ENCODE measurements at regions not wholly inside any gene's neighbourhood (a gene's known extent, or its start where the extent isn't known, plus 50 kb on each side); places are given as distances from the start of the nearest gene placed in this dataset.

DNA sequence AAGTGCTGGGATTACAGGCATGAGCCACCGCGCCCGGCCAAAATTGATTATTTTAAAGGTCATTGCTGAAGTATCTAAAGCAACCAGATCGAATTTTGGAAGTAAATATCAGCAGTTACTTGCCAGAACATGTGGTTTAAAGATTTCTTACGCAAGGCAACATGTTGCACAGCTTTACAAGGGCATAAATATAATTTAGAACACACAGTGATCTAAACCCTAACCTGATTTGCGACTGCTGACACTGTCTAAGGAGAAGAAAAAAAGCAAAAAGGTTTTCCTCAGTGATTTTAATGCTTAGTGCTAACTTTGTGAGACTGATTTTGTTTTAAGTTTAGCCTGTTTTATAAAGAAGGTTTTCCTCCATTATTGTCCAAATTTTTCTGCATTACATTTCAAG lies 569.9 kb upstream of the LINC00305 start:
- no peak for TF ChIP-seq EZH2 (IDR thresholded peaks at IDR 0.05; ENCODE audit: insufficient read depth, poor library complexity, severe bottlenecking)
- TF ChIP-seq EZH2phosphoT487 (IDR thresholded peaks at IDR 0.05; ENCODE audit: insufficient read depth, low read depth) = no peak

All from GM23248 (cell line).